HG02870 (cell line): ENCODE measurements at regions not wholly inside any gene's neighbourhood (a gene's known extent, or its start where the extent isn't known, plus 50 kb on each side); places are given as distances from the start of the nearest gene placed in this dataset.
"Not testable (repeated sequence)": the region's sequence is repeated elsewhere in the genome, so short reads cannot be mapped to it uniquely, and the experiment has no call there.

ENCODE experiments used
- ATAC-seq: cut with Tn5 transposase; IDR thresholded peaks from one replicate; pipeline ENCODE4 v1.9.1; 2021; ENCODE audit warnings: mild to moderate bottlenecking, moderate library complexity; ENCODE audit not compliant: unreplicated experiment

DNA sequence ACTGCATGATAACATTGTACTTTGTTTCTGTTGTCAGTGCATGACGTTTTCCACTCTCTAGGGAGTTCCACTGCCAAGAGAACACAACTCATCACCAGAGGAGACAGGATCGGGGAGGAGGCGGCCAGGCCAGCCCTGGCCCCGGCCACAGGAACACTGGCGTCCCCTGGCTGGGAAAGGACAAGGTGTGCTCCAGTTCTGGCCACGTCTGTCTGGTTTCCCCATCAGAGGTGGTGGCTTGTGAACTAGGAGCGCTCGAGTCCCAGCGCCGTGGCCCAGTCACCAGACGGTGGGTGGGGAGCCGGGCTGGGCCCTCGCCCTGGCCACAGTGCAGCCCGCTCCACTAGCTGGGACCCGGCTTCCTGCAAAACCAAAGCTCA is 211.9 kb upstream of the IRX4 start:
- ATAC-seq: no peak

DNA sequence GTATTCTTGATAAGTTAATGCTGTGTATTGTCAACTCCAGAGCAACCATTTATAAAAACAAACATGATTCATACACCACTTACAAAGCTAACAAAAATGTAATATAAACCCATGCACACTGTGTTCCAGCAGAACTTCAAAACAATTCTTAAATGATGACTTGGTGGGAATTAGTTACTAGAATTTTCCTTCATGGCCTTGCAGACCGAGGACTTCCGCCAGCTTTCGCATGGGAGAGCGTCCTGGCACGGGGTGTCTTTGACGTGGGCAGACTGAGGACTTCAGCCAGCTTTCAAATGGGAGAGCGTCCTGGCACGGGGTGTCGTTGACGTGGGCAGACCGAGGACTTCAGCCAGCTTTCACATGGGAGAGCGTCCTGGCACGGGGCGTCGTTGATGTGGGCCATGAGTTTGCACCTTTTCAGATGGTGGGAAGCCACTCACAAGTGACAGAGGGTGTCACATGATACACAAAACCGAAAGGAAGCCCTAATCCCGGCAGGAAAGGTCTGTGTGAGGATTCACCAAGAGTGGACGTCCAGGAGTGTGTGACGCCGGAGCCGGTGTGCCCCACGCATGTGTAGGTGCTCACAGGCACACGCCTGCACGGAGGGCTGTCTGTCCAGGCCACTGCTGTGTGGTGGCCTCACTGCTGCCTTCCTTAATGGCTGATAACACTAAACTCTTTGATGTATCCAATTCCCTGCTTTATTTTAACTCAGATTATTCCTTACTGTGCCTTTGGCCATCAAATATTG is 211.3 kb upstream of the IRX4 start:
- ATAC-seq: no peak

GRCh38 chr5:2091921-2092320 is 209.2 kb upstream of the IRX4 start:
- ATAC-seq: no peak

- no peak for ATAC-seq
Measured at GRCh38 chr5:2087980-2088379, 205.3 kb upstream of the IRX4 start.

GRCh38 chr5:2075365-2075764 is 192.6 kb upstream of the IRX4 start:
- ATAC-seq: no peak

- no peak for ATAC-seq
Measured at GRCh38 chr5:2071562-2071961, 188.8 kb upstream of the IRX4 start.

GRCh38 chr5:2070787-2071186 is 188.1 kb upstream of the IRX4 start:
- ATAC-seq: not testable (repeated sequence)

- no peak for ATAC-seq
Measured at GRCh38 chr5:2068531-2068930, 185.8 kb upstream of the IRX4 start.

DNA sequence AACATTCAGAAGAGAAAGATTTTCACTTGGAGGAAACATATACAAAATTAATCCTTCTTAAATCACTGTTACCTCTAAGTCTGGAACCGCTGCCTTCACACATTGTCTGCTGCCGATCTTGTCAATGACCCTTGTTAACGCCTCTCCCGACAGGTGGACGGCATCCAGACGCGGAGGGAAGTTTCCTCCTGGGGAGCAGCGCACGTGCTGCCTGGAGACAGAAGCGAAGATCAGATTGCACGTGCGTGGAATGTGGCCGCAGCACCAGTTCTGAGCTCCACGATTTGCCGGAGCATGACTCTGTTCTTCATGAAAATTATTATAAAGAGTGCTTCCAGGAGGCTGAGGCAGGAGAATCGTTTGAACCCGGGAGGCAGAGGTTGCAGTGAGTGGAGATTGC is 183.6 kb upstream of the IRX4 start:
- no peak for ATAC-seq

DNA sequence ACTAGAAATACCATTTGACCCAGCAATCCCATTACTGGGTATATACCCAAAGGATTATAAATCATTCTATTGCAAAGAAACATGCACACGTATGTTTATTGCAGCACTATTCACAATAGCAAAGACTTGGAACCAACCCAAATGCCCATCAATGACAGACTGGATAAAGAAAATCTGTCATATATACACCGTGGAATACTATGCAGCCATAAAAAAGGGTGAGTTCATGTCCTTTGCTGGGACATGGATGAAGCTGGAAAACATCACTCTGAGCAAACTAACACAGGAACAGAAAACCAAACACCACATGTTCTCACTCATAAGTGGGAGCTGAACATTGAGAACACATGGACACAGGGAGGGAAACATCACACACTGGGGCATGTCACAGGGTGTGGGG is 180.7 kb upstream of the IRX4 start:
- not testable (repeated sequence) for ATAC-seq

- ATAC-seq: no peak
Measured at GRCh38 chr5:2052687-2053086, 170.0 kb upstream of the IRX4 start.

GRCh38 chr5:2049876-2050275 is 167.2 kb upstream of the IRX4 start:
- no peak for ATAC-seq

DNA sequence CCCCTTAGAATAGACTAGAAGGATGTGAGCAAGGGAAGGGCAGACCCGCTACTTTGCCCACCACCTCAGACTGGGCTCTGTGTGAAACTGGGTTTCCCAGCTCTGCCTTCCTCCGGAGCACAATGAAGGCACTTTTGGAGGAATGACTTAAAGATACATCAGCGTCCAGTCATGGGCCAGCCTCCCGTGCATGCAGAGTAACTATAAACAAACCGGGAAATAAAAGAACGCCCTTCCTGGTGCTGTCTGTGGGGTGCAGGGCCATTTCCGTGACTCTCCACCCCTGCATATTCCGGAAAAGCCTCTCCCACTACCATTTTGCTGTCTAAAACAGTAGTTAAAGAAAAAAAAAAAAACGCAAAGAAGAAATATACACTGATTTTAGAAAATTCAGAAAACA is 165.9 kb upstream of the IRX4 start:
- ATAC-seq: no peak

- ATAC-seq: no peak
Measured at GRCh38 chr5:2047341-2047927, 164.7 kb upstream of the IRX4 start.

DNA sequence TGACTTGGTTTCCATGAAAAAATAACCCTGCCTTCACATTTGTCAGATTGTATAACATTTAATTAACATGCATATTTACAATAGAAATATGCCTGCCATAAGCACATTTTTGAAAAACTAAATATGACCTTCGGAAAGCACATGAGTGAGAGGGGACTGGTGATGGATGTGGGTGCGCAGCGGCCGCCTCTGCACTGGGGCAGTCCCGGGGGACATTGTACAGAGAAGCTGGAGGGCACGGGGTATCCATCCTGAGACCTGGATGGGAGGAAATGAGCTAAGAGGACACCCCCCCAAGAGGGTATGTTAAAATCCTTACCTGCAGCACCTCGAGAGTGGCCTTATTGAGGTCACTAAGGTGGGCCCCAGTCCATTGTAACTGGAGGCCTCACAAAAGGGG is 161.3 kb upstream of the IRX4 start:
- no peak for ATAC-seq

DNA sequence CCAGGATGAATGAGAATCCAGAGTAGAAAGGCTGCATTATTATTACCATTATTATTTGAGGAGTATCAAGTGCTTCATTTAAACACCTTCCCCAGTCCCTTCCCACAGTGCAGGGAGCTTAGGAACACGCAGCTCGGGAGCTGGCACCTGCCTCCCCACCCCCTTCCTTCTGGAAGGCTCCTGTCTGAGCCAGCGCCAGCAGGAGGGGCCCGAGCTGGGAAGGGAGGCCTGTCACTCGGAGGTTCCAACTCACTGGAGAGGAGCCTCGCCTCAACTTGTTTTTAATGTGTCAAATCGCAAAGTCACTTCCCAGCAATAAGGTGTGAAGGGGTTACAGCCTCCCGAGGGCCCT is 156.4 kb upstream of the IRX4 start:
- no peak for ATAC-seq

DNA sequence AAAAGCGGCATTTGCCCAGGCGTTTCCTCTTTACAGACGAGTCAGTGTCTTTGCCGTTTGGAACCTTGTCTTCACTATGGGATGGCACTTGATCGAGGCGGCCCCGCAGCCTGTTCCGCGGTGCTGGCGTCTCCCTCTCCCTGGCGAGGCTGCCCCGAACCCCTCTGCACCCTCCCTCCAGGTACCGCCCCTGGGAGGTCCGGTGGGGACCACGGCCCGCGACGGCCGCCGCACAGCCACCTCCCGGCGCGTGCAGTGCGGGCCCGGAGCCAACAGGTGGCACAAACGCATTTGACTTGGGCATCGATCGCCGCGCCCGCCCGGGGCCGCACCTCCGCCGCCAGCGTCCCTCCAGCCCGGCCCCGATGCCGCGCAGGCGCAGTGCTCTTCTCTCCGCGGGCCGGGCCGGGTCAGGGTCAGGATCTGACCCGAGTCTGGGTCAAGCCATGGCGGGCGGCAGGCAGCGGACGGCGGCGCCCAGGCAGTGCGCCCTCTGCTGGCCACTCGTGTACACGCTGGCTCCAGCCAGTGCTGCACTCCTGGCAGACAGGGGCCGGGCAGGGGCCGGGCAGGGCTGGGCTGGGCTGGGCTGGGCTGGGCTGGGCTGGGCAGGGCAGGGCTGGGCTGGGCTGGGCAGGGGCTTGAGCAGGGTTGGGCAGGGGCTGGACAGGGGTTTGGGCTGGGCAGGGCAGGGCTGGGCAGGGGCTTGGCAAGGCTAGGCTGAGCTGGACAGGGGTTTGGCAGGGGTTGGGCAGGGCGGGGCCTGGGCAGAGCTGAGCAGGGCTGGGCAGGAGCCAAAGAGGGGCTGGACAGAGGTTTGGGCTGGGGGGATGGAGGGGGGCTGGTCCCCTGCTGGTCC is 155.8 kb upstream of the IRX4 start:
- peak; percentile 91 for ATAC-seq

DNA sequence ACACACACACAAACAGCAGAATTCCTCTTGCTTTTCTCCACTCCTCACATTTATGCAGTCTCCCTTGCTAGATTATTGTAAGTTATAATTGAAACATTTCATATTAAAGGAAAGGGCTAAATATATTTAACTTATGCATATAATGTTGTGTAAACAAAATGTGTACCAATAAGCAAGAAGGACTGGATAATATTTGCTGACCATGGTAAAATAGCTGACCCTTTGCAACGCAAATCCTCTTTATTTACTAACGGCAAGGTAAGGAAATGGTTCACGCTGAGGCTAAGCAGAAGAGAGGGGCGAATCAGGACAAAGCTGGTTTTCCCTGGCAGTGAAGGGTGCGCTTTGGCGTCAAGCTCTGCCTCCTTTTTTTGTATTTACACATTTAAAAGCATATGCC is 154.2 kb upstream of the IRX4 start:
- no peak for ATAC-seq

- ATAC-seq: no peak
Measured at GRCh38 chr5:2032432-2032831, 149.7 kb upstream of the IRX4 start.

DNA sequence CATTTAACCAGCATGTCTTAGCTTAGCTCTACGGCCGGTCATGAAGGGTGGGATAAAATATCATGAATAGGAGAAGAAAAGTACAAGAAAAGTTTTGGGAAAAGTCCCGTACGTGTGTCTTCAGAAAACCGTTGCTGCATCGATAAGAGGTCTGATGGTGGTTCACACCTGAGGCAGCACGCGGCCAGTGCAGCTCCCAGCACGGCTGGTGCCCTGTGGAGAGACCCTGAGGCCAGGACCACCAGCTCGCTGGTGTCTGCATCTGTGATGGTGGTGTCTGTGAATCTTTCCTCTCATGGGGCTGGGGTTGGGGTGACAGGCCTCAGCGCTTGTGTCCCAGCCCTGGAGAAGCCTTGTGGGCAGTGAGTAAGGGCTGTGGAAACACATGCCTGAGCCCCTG is 148.9 kb upstream of the IRX4 start:
- ATAC-seq: no peak

DNA sequence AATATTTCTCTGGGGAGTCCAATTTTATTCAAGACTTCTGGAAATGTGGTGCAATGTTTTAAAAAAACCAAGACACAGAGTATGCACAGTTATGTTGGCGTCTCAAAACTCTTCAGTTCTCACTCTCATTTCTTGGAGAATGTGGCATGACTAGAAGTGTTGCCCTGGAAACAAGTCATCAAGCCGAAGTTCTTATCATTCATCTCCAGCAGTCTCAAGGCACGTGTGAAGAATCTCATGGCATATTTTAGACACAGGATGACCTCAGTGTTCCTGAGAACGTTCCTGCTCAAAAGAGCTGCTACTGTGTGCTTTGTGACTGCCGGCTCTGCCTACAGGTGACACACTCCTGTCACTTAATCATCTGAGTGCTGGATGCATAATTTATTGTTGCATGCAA is 147.4 kb upstream of the IRX4 start:
- ATAC-seq: no peak

DNA sequence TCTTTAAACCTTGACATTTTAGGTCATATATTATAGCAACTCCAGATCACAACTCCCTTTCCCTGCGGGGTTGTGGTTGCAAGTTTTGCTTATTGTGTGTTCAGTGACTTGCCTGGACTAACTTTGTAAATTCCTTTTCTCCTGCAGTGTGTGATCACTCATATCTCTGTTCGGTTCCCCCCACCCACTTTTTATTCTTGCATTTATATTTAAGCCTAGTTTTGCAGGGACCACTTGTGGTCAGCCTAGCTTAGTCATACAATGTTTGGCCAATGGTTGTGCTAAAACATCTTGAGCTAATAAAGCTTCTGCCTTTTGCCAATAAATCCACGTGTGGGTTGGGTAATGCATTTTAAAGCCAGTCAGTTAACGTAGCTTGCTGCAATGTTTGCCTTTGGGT is 146.5 kb upstream of the IRX4 start:
- no peak for ATAC-seq
